ENCODE measurements at regions not wholly inside any gene's neighbourhood (a gene's known extent, or its start where the extent isn't known, plus 50 kb on each side); places are given as distances from the start of the nearest gene placed in this dataset.

GRCh38 chr15:53384417-53384816, 375.0 kb downstream of the WDR72 start:
- H3K4me1 Mint-ChIP-seq (ENCODE audit: unreplicated experiment): no peaks in the 10 kb centered on the region
- no peaks in the 10 kb centered on the region for H3K9me3 Mint-ChIP-seq (ENCODE audit: unreplicated experiment)
- H3K36me3 Mint-ChIP-seq (ENCODE audit: low read depth, unreplicated experiment): no peaks in the 10 kb centered on the region
- H3K4me3 Mint-ChIP-seq (ENCODE audit: unreplicated experiment): no peak overlapping the region
- no peaks in the 10 kb centered on the region for H3K27me3 Mint-ChIP-seq (ENCODE audit: unreplicated experiment)
- peak; percentile 14 for DNase-seq (ENCODE audit: low spot score)
- H3K27ac Mint-ChIP-seq (ENCODE audit: unreplicated experiment): no peak overlapping the region
- no peak for TF ChIP-seq CTCF (IDR thresholded peaks at IDR 0.05; ENCODE audit: unreplicated experiment)

- Mint-ChIP-seq H3K27me3 (ENCODE audit: unreplicated experiment) (no peaks in the 10 kb centered on the region), H3K9me3 (ENCODE audit: unreplicated experiment) (no peaks in the 10 kb centered on the region), H3K27ac (ENCODE audit: unreplicated experiment) (no peak overlapping the region), H3K36me3 (ENCODE audit: low read depth, unreplicated experiment) (no peaks in the 10 kb centered on the region), H3K4me1 (ENCODE audit: unreplicated experiment) (no peaks in the 10 kb centered on the region), H3K4me3 (ENCODE audit: unreplicated experiment) (no peak overlapping the region)
- TF ChIP-seq CTCF (IDR thresholded peaks at IDR 0.05; ENCODE audit: unreplicated experiment): no peak
- DNase-seq (ENCODE audit: low spot score): no peak
Observed at GRCh38 chr15:53378096-53378800, 381.2 kb downstream of the WDR72 start.

GRCh38 chr15:53367740-53368139, 391.7 kb downstream of the WDR72 start:
- Mint-ChIP-seq H3K27ac (ENCODE audit: unreplicated experiment) (no peak overlapping the region), H3K9me3 (ENCODE audit: unreplicated experiment) (no peaks in the 10 kb centered on the region), H3K4me1 (ENCODE audit: unreplicated experiment) (no peaks in the 10 kb centered on the region), H3K36me3 (ENCODE audit: low read depth, unreplicated experiment) (no peaks in the 10 kb centered on the region), H3K27me3 (ENCODE audit: unreplicated experiment) (no peaks in the 10 kb centered on the region), H3K4me3 (ENCODE audit: unreplicated experiment) (no peak overlapping the region)
- TF ChIP-seq CTCF (IDR thresholded peaks at IDR 0.05; ENCODE audit: unreplicated experiment): no peak
- DNase-seq (ENCODE audit: low spot score): no peak

GRCh38 chr15:53360881-53361280, 398.6 kb downstream of the WDR72 start:
- Mint-ChIP-seq H3K27ac (ENCODE audit: unreplicated experiment) (no peak overlapping the region), H3K27me3 (ENCODE audit: unreplicated experiment) (no peaks in the 10 kb centered on the region), H3K4me3 (ENCODE audit: unreplicated experiment) (no peak overlapping the region), H3K36me3 (ENCODE audit: low read depth, unreplicated experiment) (no peaks in the 10 kb centered on the region), H3K9me3 (ENCODE audit: unreplicated experiment) (no peaks in the 10 kb centered on the region), H3K4me1 (ENCODE audit: unreplicated experiment) (no peaks in the 10 kb centered on the region)
- DNase-seq (ENCODE audit: low spot score): no peak
- TF ChIP-seq CTCF (IDR thresholded peaks at IDR 0.05; ENCODE audit: unreplicated experiment): no peak

- H3K36me3 Mint-ChIP-seq (ENCODE audit: low read depth, unreplicated experiment): no peaks in the 10 kb centered on the region
- H3K9me3 Mint-ChIP-seq (ENCODE audit: unreplicated experiment): no peaks in the 10 kb centered on the region
- DNase-seq (ENCODE audit: low spot score): no peak
- no peak overlapping the region for H3K27ac Mint-ChIP-seq (ENCODE audit: unreplicated experiment)
- no peak for TF ChIP-seq CTCF (IDR thresholded peaks at IDR 0.05; ENCODE audit: unreplicated experiment)
- no peak overlapping the region for H3K4me3 Mint-ChIP-seq (ENCODE audit: unreplicated experiment)
- H3K27me3 Mint-ChIP-seq (ENCODE audit: unreplicated experiment): no peaks in the 10 kb centered on the region
- no peaks in the 10 kb centered on the region for H3K4me1 Mint-ChIP-seq (ENCODE audit: unreplicated experiment)
Observed at GRCh38 chr15:53359038-53359437, 400.4 kb downstream of the WDR72 start.

All from endothelial cell (in vitro differentiated cells).